IMR-90 (cell line): ENCODE measurements at regions not wholly inside any gene's neighbourhood (a gene's known extent, or its start where the extent isn't known, plus 50 kb on each side); places are given as distances from the start of the nearest gene placed in this dataset.

Experiments
- ATAC-seq: fragments of 200-7000 bp; cut with Tn5 transposase; 2 replicates; pipeline ENCODE4 v1.9.1; 2020; ENCODE audit warnings: low read depth, mild to moderate bottlenecking, moderate library complexity
- BruUV-seq: library from RNA; stranded (reverse); fragments of 400-500 nt; replicated peaks from 2 replicates; lab custom pipeline; 2021; lab: Mats Ljungman, UMichigan
- CTCF ChIA-PET: fragments of 300-600 bp; formaldehyde crosslinking; extraction: SDS; loops from one replicate; lab custom pipeline; 2021; ENCODE audit warnings: antibody characterized with exemption; lab: Yijun Ruan, JAX
- POLR2A ChIA-PET: fragments of 300-600 bp; sonication (Branson Sonifier 250); formaldehyde crosslinking; loops from one replicate; lab custom pipeline; 2022; ENCODE audit warnings: antibody characterized with exemption; ENCODE audit not compliant: unreplicated experiment; lab: Charles Lee
- DNase-seq: peaks from one replicate; pipeline ENCODE4 v3.0.0; 2013
- H2AFZ ChIP-seq: replicated peaks from 2 replicates; pipeline ENCODE3; 2013; ENCODE audit warnings: low read length, mild to moderate bottlenecking; ENCODE audit not compliant: poor library complexity
- H2AK5ac ChIP-seq: 2 replicates; pipeline ENCODE4 v1.6.1; 2013; ENCODE audit warnings: low read depth, low read length, inconsistent platforms
- H2AK9ac ChIP-seq: replicated peaks from 2 replicates; pipeline ENCODE3; 2013; ENCODE audit warnings: mild to moderate bottlenecking, low read depth, low read length, moderate library complexity; ENCODE audit not compliant: poor library complexity
- H2BK120ac ChIP-seq: 2 replicates; pipeline ENCODE4 v1.6.1; 2013; ENCODE audit warnings: low read depth, low read length, inconsistent platforms
- H2BK15ac ChIP-seq: 3 replicates; pipeline ENCODE4 v1.6.1; 2013; ENCODE audit warnings: low read depth, low read length, inconsistent platforms
- H2BK20ac ChIP-seq: 2 replicates; pipeline ENCODE4 v1.6.1; 2013; ENCODE audit warnings: low read depth, mild to moderate bottlenecking, inconsistent platforms, low read length, moderate library complexity
- H2BK5ac ChIP-seq: 2 replicates; pipeline ENCODE4 v1.6.1; 2013; ENCODE audit warnings: mild to moderate bottlenecking, low read depth, low read length, inconsistent platforms; ENCODE audit not compliant: poor library complexity, severe bottlenecking
- H3K14ac ChIP-seq: replicated peaks from 2 replicates; pipeline ENCODE4 v1.6.1; 2013; ENCODE audit warnings: low read depth, low read length, inconsistent platforms
- H3K18ac ChIP-seq: 2 replicates; pipeline ENCODE4 v1.6.1; 2013; ENCODE audit warnings: low read depth, low read length, control low read depth
- H3K23ac ChIP-seq: 2 replicates; pipeline ENCODE4 v1.6.1; 2013; ENCODE audit warnings: low read depth, low read length, inconsistent platforms
- H3K27ac ChIP-seq: 2 replicates; pipeline ENCODE4 v1.5.1; 2013; ENCODE audit warnings: mild to moderate bottlenecking, control low read depth, low read length; ENCODE audit not compliant: insufficient read depth
- H3K27me3 ChIP-seq: 2 replicates; pipeline ENCODE4 v1.6.1; 2013; ENCODE audit warnings: low read length; ENCODE audit not compliant: control insufficient read depth, insufficient read depth
- H3K36me3 ChIP-seq: 2 replicates; pipeline ENCODE4 v1.6.1; 2013; ENCODE audit warnings: low read length, mixed read lengths; ENCODE audit not compliant: control insufficient read depth, insufficient read depth
- H3K4ac ChIP-seq: 2 replicates; pipeline ENCODE4 v1.6.1; 2013; ENCODE audit warnings: low read depth, low read length, inconsistent platforms
- H3K4me1 ChIP-seq: 2 replicates; pipeline ENCODE4 v1.6.1; 2013; ENCODE audit warnings: low read length, mixed read lengths; ENCODE audit not compliant: control insufficient read depth, insufficient read depth
- H3K4me2 ChIP-seq: 2 replicates; pipeline ENCODE4 v1.6.1; 2013; ENCODE audit warnings: low read depth, mild to moderate bottlenecking, control low read depth, low read length, moderate library complexity
- H3K4me3 ChIP-seq: 2 replicates; pipeline ENCODE4 v1.5.1; 2013; ENCODE audit warnings: low read depth, mild to moderate bottlenecking, control low read depth, low read length, moderate library complexity; ENCODE audit not compliant: insufficient read depth
- H3K56ac ChIP-seq: 2 replicates; pipeline ENCODE4 v1.6.1; 2013; ENCODE audit warnings: low read length, inconsistent platforms; ENCODE audit not compliant: insufficient read depth; ENCODE audit errors: extremely low read depth
- H3K79me1 ChIP-seq, 2 experiments: 2 replicates each; pipeline ENCODE4 v1.6.1; 2013; ENCODE audit warnings: low read length in 2 of 2, inconsistent platforms in 1 of 2, low read depth in 1 of 2
- H3K9ac ChIP-seq: 2 replicates; pipeline ENCODE4 v1.6.1; 2013; ENCODE audit warnings: low read depth, low read length, control low read depth
- H3K9me1 ChIP-seq: 2 replicates; pipeline ENCODE4 v1.6.1; 2013; ENCODE audit warnings: low read length, inconsistent platforms; ENCODE audit not compliant: insufficient read depth
- H3K9me3 ChIP-seq: 2 replicates; pipeline ENCODE4 v1.6.1; 2013; ENCODE audit warnings: low read length; ENCODE audit not compliant: control insufficient read depth, insufficient read depth
- H4K20me1 ChIP-seq: 2 replicates; pipeline ENCODE4 v1.6.1; 2013; ENCODE audit warnings: low read length, inconsistent platforms; ENCODE audit not compliant: insufficient read depth
- H4K5ac ChIP-seq: 2 replicates; pipeline ENCODE4 v1.6.1; 2013; ENCODE audit warnings: mild to moderate bottlenecking, low read depth, low read length, control low read depth
- H4K8ac ChIP-seq, 2 experiments: 2 replicates each; pipeline ENCODE4 v1.6.1; 2013; ENCODE audit warnings: low read depth in 2 of 2, low read length in 2 of 2, control low read depth in 1 of 2, inconsistent platforms in 1 of 2
- H4K91ac ChIP-seq: 2 replicates; pipeline ENCODE4 v1.6.1; 2013; ENCODE audit warnings: low read depth, low read length, inconsistent platforms; ENCODE audit not compliant: insufficient read depth
- CEBPB ChIP-seq: IDR thresholded peaks from 2 replicates; pipeline ENCODE4 v1.6.1; 2012; ENCODE audit warnings: low read depth, low read length, improper control_type of control experiment
- CHD1 ChIP-seq: IDR thresholded peaks from 2 replicates; pipeline ENCODE4 v1.6.1; 2012; ENCODE audit warnings: low read depth, low read length, improper control_type of control experiment
- ELK1 ChIP-seq: fragments of 150-350 bp; IDR thresholded peaks from 2 replicates; pipeline ENCODE4 v1.6.1; 2016; ENCODE audit warnings: low read depth, mild to moderate bottlenecking, low read length, moderate library complexity, borderline replicate concordance
- FOS ChIP-seq: fragments of 150-350 bp; IDR thresholded peaks from 2 replicates; pipeline ENCODE4 v1.6.1; 2016; ENCODE audit warnings: low read depth, low read length
- MAFK ChIP-seq: IDR thresholded peaks from 2 replicates; pipeline ENCODE4 v1.6.1; 2012; ENCODE audit warnings: low read depth, low read length, improper control_type of control experiment
- MAZ ChIP-seq: IDR thresholded peaks from 2 replicates; pipeline ENCODE4 v1.6.1; 2012; ENCODE audit warnings: low read depth, mild to moderate bottlenecking, low read length, improper control_type of control experiment, moderate library complexity, borderline replicate concordance
- MXI1 ChIP-seq: IDR thresholded peaks from 2 replicates; pipeline ENCODE4 v1.6.1; 2012; ENCODE audit warnings: low read depth, mild to moderate bottlenecking, low read length, moderate library complexity, borderline replicate concordance
- NFE2L2 ChIP-seq: fragments of 150-350 bp; IDR thresholded peaks from 2 replicates; pipeline ENCODE4 v1.6.1; 2016; ENCODE audit warnings: low read depth, mild to moderate bottlenecking, low read length
- POLR2A ChIP-seq: IDR thresholded peaks from 2 replicates; pipeline ENCODE4 v1.6.1; 2012; ENCODE audit warnings: mild to moderate bottlenecking, low read depth, low read length
- RAD21 ChIP-seq: IDR thresholded peaks from 2 replicates; pipeline ENCODE4 v1.6.1; 2012; ENCODE audit warnings: low read length, improper control_type of control experiment
- RCOR1 ChIP-seq: IDR thresholded peaks from 2 replicates; pipeline ENCODE4 v1.6.1; 2012; ENCODE audit warnings: mild to moderate bottlenecking, low read length, improper control_type of control experiment; ENCODE audit not compliant: insufficient replicate concordance
- SMC3 ChIP-seq: fragments of 150-350 bp; IDR thresholded peaks from 2 replicates; pipeline ENCODE4 v1.6.1; 2016; ENCODE audit warnings: low read depth, mild to moderate bottlenecking, antibody characterized with exemption, low read length, moderate library complexity
- WGBS, 2 experiments: methylation state at CpG; one replicate each; pipeline versions ENCODE4 v1.1.5 to v1.1.7; 2013; ENCODE audit warnings: missing lambda C conversion rate in 2 of 2; ENCODE audit not compliant: insufficient read length in 1 of 2; ENCODE audit errors: extremely low coverage in 2 of 2; 5-methylcytosine and 5-hydroxymethylcytosine counted together
- dilution Hi-C: fragments of 300-500 bp; cut with HindIII; formaldehyde crosslinking; loops from one replicate; pipeline ENCODE4 v1.14.3; 2018; ENCODE audit warnings: low sequenced_read_pairs; ENCODE audit not compliant: unreplicated experiment
- in situ Hi-C: fragments of 300-500 bp; cut with MboI; formaldehyde crosslinking; loops from 3 replicates; pipeline ENCODE4 v1.14.3; 2019; ENCODE audit warnings: low sequenced_read_pairs, inconsistent platforms, mixed read lengths
- intact Hi-C: fragments of 100-400 bp; cut with micrococcal nuclease; formaldehyde crosslinking; loops from 2 replicates; pipeline ENCODE4 v1.10.0; 2022
- TF ChIP-seq, protein P1 (sequence below): conservative IDR thresholded peaks from 2 replicates; pipeline ENCODE4 v1.5.1; 2012; ENCODE audit warnings: mild to moderate bottlenecking, low read depth, low read length, improper control_type of control experiment
- TF ChIP-seq, protein P2 (sequence below): fragments of 150-350 bp; IDR thresholded peaks from 2 replicates; pipeline ENCODE4 v1.6.1; 2017; ENCODE audit warnings: mild to moderate bottlenecking, antibody characterized with exemption, low read length, low read depth

- Histone ChIP-seq H2BK20ac (peak overlapping the region; percentile 35; the same call in 1 of the 2 replicates), H4K20me1 (no peaks in the 10 kb centered on the region), H3K4ac (peak overlapping the region; percentile 50; the same call in 1 of the 2 replicates), H4K8ac (peak overlapping the region; percentile 84 to 99), H3K4me1 (peaks cover 3% of the 10 kb centered on the region; the same call in 1 of the 2 replicates), H3K18ac (peak overlapping the region; percentile 88), H3K27ac (peak overlapping the region; percentile 53; the same call in 1 of the 2 replicates), H3K4me3 (peak overlapping the region; percentile 45), H2AK9ac (no peak overlapping the region), H3K9me1 (no peaks in the 10 kb centered on the region), H4K91ac (peak overlapping the region; percentile 61; the same call in 1 of the 2 replicates), H3K9ac (peak overlapping the region; percentile 76), H2BK5ac (peak overlapping the region; percentile 52), H2BK120ac (0 out of 2 replicates have a peak overlapping the region, but pooled peaks have one; percentile 32), H3K23ac (0 out of 2 replicates have a peak overlapping the region, but pooled peaks have one; percentile 16), H3K9me3 (no peaks in the 10 kb centered on the region), H3K56ac (no peak overlapping the region), H2BK15ac (no peak overlapping the region), H2AFZ (no peak overlapping the region), H3K27me3 (no peaks in the 10 kb centered on the region; the same call in 1 of the 2 replicates), H3K79me1 (no peaks in the 10 kb centered on the region), H2AK5ac (no peak overlapping the region; the same call in 1 of the 2 replicates), H3K36me3 (no peaks in the 10 kb centered on the region), H4K5ac (peak overlapping the region; percentile 98), H3K14ac (0 out of 2 replicates have a peak overlapping the region, but pooled peaks have one; percentile 41), H3K4me2 (peak overlapping the region; percentile 97)
- dilution Hi-C loops, result no loop called here
- POLR2A ChIA-PET, result no interaction called here
- no peak for DNase-seq
- CTCF ChIA-PET, result interaction anchor here (1.6 kb wide), 1 partner anchor 9 kb away, joined by 5 read pairs; no protein-coding TSS in a partner anchor
- in situ Hi-C loops, result loop anchor here (25.0 kb wide), 1 partner anchor 1604 kb away; no protein-coding TSS in a partner anchor
- no CpG with 5 or more reads among the region's 9 CpGs for WGBS, 2 experiments
- ATAC-seq, result no peak
- intact Hi-C loops, result no loop called here
- BruUV-seq, result no TSS peak
- TF ChIP-seq, protein P1, sequence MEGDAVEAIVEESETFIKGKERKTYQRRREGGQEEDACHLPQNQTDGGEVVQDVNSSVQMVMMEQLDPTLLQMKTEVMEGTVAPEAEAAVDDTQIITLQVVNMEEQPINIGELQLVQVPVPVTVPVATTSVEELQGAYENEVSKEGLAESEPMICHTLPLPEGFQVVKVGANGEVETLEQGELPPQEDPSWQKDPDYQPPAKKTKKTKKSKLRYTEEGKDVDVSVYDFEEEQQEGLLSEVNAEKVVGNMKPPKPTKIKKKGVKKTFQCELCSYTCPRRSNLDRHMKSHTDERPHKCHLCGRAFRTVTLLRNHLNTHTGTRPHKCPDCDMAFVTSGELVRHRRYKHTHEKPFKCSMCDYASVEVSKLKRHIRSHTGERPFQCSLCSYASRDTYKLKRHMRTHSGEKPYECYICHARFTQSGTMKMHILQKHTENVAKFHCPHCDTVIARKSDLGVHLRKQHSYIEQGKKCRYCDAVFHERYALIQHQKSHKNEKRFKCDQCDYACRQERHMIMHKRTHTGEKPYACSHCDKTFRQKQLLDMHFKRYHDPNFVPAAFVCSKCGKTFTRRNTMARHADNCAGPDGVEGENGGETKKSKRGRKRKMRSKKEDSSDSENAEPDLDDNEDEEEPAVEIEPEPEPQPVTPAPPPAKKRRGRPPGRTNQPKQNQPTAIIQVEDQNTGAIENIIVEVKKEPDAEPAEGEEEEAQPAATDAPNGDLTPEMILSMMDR, result no peak
- TF ChIP-seq NFE2L2, result no peak
- TF ChIP-seq RAD21, result no peak
- TF ChIP-seq ELK1, result no peak
- TF ChIP-seq RCOR1, result no peak
- TF ChIP-seq CEBPB, result no peak
- no peak for TF ChIP-seq MAFK
- no peak for TF ChIP-seq MAZ
- no peak for TF ChIP-seq SMC3
- TF ChIP-seq, protein P2, sequence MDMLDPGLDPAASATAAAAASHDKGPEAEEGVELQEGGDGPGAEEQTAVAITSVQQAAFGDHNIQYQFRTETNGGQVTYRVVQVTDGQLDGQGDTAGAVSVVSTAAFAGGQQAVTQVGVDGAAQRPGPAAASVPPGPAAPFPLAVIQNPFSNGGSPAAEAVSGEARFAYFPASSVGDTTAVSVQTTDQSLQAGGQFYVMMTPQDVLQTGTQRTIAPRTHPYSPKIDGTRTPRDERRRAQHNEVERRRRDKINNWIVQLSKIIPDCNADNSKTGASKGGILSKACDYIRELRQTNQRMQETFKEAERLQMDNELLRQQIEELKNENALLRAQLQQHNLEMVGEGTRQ, result no peak
- TF ChIP-seq POLR2A, result no peak
- TF ChIP-seq MXI1, result no peak
- TF ChIP-seq FOS, result no peak
- no peak for TF ChIP-seq CHD1
These were observed 228.6 kb downstream of the ZNF516 start for GRCh38 chr18:76266236-76266991.
